Tibial nerve (tissue), 4 donors: ENCODE measurements at regions not wholly inside any gene's neighbourhood (a gene's known extent, or its start where the extent isn't known, plus 50 kb on each side); places are given as distances from the start of the nearest gene placed in this dataset.

Source experiments
- EP300 ChIP-seq, 2 donors: sonication (generic); formaldehyde crosslinking; IDR thresholded peaks; one replicate each; pipeline ENCODE4 v1.6.1; 2017; ENCODE audit warnings: antibody characterized with exemption in 2 of 2, mild to moderate bottlenecking in 1 of 2
- POLR2A ChIP-seq, 2 donors: fragments of 450-650 bp; IDR thresholded peaks; one replicate each; pipeline ENCODE4 v1.6.1; 2017; ENCODE audit warnings: antibody characterized with exemption in 2 of 2, mild to moderate bottlenecking in 2 of 2, moderate library complexity in 2 of 2
- TF ChIP-seq, protein P1 (sequence below), 5 experiments: fragments of 200-600 bp in 3 of 5; fragments of 450-650 bp in 2 of 5; sonication (generic) in 3 of 5; IDR thresholded peaks; one replicate each; pipeline ENCODE4 v1.5.1; 2016 to 2019; ENCODE audit warnings: antibody characterized with exemption in 5 of 5, mild to moderate bottlenecking in 3 of 5, moderate library complexity in 2 of 5

- TF ChIP-seq, protein P1, sequence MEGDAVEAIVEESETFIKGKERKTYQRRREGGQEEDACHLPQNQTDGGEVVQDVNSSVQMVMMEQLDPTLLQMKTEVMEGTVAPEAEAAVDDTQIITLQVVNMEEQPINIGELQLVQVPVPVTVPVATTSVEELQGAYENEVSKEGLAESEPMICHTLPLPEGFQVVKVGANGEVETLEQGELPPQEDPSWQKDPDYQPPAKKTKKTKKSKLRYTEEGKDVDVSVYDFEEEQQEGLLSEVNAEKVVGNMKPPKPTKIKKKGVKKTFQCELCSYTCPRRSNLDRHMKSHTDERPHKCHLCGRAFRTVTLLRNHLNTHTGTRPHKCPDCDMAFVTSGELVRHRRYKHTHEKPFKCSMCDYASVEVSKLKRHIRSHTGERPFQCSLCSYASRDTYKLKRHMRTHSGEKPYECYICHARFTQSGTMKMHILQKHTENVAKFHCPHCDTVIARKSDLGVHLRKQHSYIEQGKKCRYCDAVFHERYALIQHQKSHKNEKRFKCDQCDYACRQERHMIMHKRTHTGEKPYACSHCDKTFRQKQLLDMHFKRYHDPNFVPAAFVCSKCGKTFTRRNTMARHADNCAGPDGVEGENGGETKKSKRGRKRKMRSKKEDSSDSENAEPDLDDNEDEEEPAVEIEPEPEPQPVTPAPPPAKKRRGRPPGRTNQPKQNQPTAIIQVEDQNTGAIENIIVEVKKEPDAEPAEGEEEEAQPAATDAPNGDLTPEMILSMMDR (IDR thresholded peaks at IDR 0.05), result no peak
- TF ChIP-seq POLR2A (IDR thresholded peaks at IDR 0.05), result no peak
- TF ChIP-seq EP300 (IDR thresholded peaks at IDR 0.05), result no peak
Observed at GRCh38 chr13:77827332-77827731, 91.3 kb downstream of the EDNRB start.
